Mesothelial cell of epicardium (in vitro differentiated cells): ENCODE measurements at regions not wholly inside any gene's neighbourhood (a gene's known extent, or its start where the extent isn't known, plus 50 kb on each side); places are given as distances from the start of the nearest gene placed in this dataset.

Experiments
- DNase-seq, 2 experiments: peaks; one replicate each; pipeline ENCODE4 v3.0.0; 2021; ENCODE audit warnings: low spot score in 2 of 2; ENCODE audit not compliant: unreplicated experiment in 2 of 2
- H3K27ac Mint-ChIP-seq: 2 replicates; pipeline ENCODE4 v1.8.0; 2021; ENCODE audit warnings: mixed read lengths
- H3K27me3 Mint-ChIP-seq: 2 replicates; pipeline ENCODE4 v1.8.0; 2021; ENCODE audit warnings: low read depth, mixed read lengths
- H3K36me3 Mint-ChIP-seq: 2 replicates; pipeline ENCODE4 v1.8.0; 2021; ENCODE audit warnings: mixed read lengths
- H3K4me1 Mint-ChIP-seq: 2 replicates; pipeline ENCODE4 v1.8.0; 2021; ENCODE audit warnings: mixed read lengths
- H3K4me3 Mint-ChIP-seq: 2 replicates; pipeline ENCODE4 v1.8.0; 2021; ENCODE audit warnings: mild to moderate bottlenecking, moderate library complexity, mixed read lengths
- H3K9me3 Mint-ChIP-seq: 2 replicates; pipeline ENCODE4 v1.8.0; 2021; ENCODE audit warnings: mixed read lengths
- CTCF ChIP-seq: fragments of 200-600 bp; sonication (generic); IDR thresholded peaks from one replicate; pipeline ENCODE4 v1.5.0; 2021; ENCODE audit warnings: antibody characterized with exemption; ENCODE audit not compliant: unreplicated experiment

DNA sequence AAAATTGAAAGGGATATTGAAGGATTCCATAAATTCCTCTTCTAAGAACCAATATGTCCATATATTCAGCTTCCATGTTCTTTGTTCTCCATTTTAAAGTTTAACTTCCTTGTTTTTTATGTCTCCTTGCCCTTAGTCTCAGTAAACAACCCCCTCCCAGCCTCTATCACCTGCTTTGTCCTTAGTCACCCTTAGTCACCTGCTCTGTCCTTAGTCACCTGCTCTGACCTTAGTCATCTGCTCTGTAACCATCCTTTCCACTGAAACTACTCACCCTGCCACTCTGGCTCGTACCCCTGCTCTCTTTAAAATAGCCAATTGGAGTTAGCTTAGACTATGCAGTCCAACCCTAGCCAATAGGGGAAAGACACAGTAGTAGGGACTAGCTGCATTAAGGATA, 136.2 kb upstream of the TMEM106B start:
- no peak for TF ChIP-seq CTCF
- Mint-ChIP-seq H3K27me3 (no peaks in the 10 kb centered on the region), H3K9me3 (peaks cover 52% of the 10 kb centered on the region), H3K36me3 (peaks cover 17% of the 10 kb centered on the region), H3K27ac (no peak overlapping the region), H3K4me1 (no peaks in the 10 kb centered on the region), H3K4me3 (no peak overlapping the region)
- no peak for DNase-seq

GRCh38 chr7:12080006-12080405, 131.1 kb upstream of the TMEM106B start:
- Mint-ChIP-seq H3K4me3 (no peak overlapping the region), H3K27me3 (no peaks in the 10 kb centered on the region), H3K4me1 (peaks cover 10% of the 10 kb centered on the region), H3K36me3 (peaks cover 11% of the 10 kb centered on the region), H3K27ac (no peak overlapping the region), H3K9me3 (peaks cover 26% of the 10 kb centered on the region)
- TF ChIP-seq CTCF, result no peak
- DNase-seq, result no peak

DNA sequence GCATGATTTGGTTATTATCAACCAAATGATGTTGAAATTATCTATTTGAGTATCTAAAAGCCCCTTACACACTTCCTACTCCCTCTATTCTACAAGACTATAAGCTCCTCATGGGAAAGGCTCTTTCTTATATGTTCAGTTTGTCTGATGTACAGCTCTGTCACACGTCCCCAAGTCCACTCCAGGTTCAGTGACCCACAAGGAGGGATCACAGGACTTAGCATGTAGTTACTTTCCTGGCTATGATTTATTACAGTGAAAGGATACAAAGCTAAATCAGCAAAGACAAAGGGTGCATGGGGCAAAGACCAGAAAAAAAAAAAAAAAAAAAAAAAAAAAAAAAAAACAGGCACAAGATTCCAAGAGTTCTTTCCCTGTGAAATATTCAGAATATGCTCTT, 125.6 kb upstream of the TMEM106B start:
- no peak for TF ChIP-seq CTCF
- no peak for DNase-seq
- Mint-ChIP-seq H3K27me3 (no peaks in the 10 kb centered on the region), H3K27ac (no peak overlapping the region), H3K9me3 (peaks cover 20% of the 10 kb centered on the region), H3K4me1 (peaks cover 14% of the 10 kb centered on the region), H3K36me3 (peaks cover 6% of the 10 kb centered on the region), H3K4me3 (no peak overlapping the region)

DNA sequence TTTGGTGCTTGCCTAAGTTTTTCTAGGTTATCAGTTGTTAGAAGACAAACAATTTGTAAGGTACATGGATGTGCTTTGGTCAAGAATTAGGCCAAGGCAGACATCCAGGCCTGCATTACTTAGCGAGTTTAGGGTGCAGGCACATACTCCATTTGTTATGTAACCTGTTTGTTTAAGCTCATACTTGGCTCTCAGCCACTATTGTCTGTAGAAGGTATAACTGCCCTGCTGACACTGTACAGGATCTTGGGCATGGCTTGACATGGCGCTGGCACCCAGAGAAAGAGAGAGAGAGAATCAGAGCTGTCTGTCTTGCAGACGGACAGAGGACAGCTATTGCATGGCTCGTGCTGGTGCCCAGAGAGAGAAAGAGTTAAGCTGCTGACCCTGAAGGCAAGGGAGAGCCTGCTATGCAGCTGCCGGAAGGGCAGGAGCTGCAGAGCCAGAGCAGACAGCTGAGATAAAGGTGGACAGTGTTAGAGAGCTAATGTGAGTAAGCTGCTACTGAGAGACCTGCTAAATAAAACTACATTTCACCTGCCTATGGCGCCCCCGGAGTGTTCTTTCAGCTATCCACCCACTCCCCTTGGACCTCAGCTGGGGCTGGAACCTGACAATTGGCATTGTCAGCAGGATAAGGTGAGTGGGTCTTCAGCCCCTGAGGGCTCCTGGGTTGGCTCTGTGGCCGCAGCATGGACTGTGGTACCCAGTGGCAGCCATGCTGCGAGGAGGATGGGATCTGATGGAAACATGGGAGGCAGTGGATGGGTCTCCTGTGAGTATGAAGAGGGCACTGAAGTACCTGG, 120.9 kb upstream of the TMEM106B start:
- H3K9me3 Mint-ChIP-seq, result peaks cover 18% of the 10 kb centered on the region
- H3K4me3 Mint-ChIP-seq, result no peak overlapping the region
- H3K36me3 Mint-ChIP-seq, result peaks cover 6% of the 10 kb centered on the region
- no peak for DNase-seq
- peaks cover 25% of the 10 kb centered on the region for H3K4me1 Mint-ChIP-seq
- TF ChIP-seq CTCF, result no peak
- no peaks in the 10 kb centered on the region for H3K27me3 Mint-ChIP-seq
- H3K27ac Mint-ChIP-seq, result peak overlapping the region; percentile 5

GRCh38 chr7:12090757-12091221, 120.3 kb upstream of the TMEM106B start:
- DNase-seq, result no peak
- TF ChIP-seq CTCF, result no peak
- H3K9me3 Mint-ChIP-seq, result peaks cover 18% of the 10 kb centered on the region
- no peak overlapping the region for H3K4me3 Mint-ChIP-seq
- H3K27ac Mint-ChIP-seq, result no peak overlapping the region
- H3K36me3 Mint-ChIP-seq, result peaks cover 6% of the 10 kb centered on the region
- peaks cover 25% of the 10 kb centered on the region for H3K4me1 Mint-ChIP-seq
- no peaks in the 10 kb centered on the region for H3K27me3 Mint-ChIP-seq
